ENCODE measurements at regions not wholly inside any gene's neighbourhood (a gene's known extent, or its start where the extent isn't known, plus 50 kb on each side); places are given as distances from the start of the nearest gene placed in this dataset.

- TF ChIP-seq EZH2 (IDR thresholded peaks at IDR 0.05): no peak
- TF ChIP-seq CTCF (IDR thresholded peaks at IDR 0.05): no peak
Measured at GRCh38 chr11:80122211-80122610, 681.4 kb upstream of the TENM4 start.

All from neural progenitor cell (in vitro differentiated cells).